ENCODE measurements at regions not wholly inside any gene's neighbourhood (a gene's known extent, or its start where the extent isn't known, plus 50 kb on each side); places are given as distances from the start of the nearest gene placed in this dataset.

DNA sequence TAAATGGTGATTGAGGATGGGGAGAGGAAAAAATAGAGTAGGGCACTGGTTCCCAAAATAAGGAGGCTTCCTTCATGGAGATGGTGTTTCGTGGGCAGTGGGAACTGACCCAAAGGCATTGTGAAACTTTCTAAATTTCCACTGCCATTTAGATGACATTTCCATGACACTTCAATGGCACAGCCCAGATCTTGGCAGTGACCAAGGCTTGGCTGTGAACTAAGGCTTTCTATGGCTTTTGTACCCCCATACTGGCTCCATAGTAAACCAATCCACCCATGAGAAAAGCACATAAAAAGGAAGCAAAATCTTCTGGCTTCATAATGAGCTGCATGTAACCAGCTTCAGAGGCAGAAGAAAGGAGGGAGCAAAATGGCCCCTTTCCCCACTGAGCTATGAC lies 321.0 kb upstream of the TLE4 start:
- DNase-seq: no peak

DNA sequence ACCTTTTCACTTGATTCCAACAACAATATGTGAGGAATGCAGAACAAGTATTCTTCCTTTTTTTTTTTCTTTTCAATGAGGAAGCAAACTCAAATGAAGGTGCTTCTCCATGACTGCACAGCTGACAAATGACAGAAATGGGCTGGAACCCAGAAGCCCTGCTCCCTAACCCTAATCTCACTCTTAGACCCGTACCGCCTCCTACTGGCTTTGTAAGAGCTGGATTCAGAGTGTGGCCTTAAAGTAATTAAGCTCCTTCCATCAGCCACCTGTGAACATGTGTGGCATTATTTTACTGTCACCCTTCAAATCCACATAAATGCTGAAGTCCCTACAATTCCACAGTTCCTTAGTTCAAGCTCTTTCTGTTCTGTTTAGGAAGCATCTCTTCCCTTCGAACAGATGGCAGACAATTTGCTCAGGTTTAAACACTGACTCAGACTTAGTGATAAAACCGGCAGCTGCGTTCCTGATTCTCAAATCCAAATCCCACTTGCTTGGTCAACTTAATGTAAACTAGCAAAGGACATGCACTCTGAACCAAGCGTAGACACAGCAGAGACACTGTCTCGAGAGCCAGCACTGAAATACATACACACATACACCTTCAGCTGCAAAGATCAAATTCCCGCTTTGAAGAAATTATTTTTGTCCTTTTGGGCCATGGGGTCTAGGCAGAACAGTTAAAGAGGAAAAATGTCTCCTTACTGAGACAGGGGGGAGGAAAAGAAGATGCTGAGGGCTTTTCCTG lies 316.7 kb upstream of the TLE4 start:
- DNase-seq: no peak

DNA sequence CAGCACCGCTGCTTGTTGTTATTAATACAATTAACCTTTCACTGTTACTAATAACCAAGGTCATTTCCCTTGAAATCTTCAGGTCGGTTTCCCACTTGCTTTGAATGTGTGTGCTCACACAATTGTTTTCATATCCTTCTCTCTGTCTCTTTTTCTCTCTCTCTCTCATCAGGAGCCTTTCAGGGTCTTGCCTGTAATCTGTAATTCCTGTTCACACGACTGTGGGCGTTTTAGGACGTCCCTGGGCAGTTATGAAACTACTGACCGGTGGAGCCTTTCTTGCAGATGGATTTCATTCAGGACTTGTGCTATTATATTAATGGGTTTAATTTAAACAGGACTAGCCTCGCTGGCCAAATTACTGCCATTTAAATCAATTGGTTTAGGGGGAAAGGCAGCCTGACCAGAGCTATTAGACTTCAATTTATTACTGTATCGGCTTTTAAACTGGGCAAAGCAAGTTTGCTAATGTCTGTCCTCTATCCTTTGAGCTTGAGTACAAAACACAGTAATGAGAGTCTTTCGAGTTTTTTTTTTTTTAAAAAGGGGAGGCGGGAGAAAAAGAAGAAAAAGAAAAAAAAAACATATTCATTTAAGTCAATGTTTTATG lies 316.0 kb upstream of the TLE4 start:
- DNase-seq: no peak

DNA sequence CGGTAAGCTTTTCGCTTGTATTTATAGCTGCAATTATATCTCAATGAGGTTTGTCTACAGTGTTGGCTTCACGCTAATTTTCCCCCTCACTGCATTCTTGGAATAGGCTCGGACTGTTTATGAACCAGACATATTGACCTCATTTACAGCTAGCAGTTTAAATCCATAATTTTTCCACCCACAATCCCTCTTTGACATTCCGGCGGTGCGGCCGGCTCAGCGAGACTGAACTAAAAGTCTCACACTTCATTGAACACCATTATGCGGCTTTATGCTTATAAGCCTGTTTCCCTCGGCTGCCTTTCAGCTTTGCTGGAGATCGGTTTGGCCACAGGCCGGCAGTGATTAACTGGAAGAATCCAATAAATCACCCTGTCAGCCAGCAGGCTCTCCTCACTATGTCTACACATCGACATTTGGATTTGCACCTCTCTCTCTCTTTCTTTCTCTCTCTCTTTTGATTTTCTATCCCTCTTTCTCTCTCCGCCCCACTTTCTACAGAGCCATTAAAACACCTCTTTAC lies 315.0 kb upstream of the TLE4 start:
- peak; percentile 32 for DNase-seq

DNA sequence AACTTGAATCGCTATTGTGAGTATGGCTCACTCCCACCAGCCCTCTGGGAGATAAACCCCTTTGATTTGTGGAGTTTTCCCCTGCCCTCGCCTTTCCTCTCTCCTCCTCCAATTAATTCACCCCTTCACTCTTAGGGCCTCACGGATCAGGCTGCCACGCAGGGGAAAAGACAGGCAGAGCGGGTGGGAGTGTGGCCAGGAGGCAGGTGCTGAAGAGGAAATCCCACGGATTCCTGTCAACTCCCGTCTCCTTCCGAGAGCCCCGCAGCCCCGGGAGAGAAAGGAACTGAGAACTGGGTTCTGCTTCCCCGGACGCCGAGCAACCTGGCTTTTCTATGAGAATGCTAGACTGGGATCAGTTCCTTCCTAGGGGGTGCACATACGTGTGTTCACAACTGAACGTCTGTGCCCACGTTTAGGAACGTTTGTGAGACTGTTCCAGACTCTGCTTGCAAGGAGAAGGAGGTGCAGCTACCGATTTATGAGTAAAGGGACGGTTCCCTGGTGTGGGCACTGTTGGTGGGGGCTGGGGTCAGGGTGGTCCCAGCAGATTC lies 314.5 kb upstream of the TLE4 start:
- DNase-seq: no peak

DNA sequence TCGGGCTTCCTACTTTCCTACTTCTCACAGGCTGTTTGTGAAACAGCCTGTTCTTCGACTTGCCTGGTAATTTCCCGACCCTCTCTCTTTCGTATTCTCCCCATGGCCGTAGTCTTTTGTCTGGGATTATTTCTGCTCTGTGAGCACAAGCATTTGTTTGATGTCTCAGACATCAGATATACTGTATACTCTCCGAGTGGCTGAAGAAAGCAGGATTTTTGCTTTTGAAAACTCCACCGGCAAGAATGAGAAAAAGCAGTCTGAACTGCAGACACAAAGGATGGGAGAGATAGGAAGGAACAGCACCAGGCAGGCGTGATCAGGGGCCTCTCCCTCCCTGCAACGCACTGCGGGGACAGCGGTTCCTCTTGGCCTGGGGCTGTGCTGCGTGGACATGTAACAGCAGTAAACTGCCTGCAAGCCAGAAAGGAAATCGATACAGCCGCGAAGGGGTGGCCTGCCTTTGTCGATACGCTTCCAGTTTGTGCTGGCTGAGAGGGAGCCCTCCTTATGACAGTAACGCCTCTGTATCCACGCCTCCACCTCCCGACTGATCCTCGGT lies 313.9 kb upstream of the TLE4 start:
- DNase-seq: no peak

DNA sequence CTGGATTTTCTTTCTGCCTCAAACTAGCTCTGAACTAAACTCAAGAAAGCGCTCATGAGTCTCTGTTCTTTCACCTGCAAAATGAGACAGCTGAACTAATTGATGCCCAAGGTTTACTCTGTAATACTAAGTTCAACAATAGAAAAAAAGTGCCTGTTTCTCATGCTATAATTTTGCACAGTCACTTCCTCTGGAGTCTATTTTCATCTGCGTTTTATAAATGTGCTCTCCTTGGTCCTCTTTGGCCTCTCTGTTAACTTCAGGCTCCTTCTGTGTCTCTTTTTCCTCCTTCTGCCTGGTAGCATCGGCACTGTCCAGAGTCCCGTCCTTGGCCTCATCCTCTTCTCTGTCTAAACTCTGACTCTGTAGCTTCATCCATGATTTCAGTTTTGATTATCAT lies 311.9 kb upstream of the TLE4 start:
- DNase-seq: no peak

DNA sequence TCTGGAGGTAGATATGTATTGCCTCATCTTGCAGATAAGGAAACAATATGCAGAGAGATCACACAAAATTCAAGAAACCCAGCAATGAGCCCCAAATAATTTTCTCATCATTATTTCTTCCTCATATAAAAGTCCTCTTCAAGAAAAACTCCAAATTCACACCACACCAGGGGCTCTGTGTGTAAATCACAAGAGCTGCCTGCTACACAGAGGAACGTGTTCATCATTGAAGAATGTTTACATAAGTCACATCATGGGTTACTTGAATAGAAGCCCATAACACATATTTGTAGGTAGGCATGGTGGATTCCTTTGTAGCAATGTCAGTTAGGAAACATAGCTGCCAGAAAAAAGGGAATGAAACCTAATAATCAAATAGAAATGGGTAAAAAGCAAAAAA lies 308.1 kb upstream of the TLE4 start:
- DNase-seq: no peak

DNA sequence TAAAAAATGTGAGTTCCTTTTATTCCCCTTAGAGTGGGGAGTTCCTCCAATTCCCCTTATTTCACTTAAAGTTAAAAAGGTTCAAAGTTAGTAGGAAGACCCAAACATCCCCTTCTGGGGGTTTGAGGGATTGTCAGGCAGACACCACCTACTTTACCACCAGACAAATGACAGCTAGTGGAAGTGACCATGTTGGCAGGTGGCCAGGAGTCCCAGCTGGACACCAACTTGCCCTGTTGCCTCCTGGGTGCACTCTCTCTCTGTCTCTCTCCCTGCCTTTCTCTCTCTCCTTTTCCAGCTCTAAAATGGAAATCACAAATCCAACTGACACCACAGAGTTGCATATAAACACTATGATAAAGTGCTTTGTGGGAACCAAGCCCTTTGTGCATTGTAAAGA lies 307.7 kb upstream of the TLE4 start:
- DNase-seq: peak; percentile 51

DNA sequence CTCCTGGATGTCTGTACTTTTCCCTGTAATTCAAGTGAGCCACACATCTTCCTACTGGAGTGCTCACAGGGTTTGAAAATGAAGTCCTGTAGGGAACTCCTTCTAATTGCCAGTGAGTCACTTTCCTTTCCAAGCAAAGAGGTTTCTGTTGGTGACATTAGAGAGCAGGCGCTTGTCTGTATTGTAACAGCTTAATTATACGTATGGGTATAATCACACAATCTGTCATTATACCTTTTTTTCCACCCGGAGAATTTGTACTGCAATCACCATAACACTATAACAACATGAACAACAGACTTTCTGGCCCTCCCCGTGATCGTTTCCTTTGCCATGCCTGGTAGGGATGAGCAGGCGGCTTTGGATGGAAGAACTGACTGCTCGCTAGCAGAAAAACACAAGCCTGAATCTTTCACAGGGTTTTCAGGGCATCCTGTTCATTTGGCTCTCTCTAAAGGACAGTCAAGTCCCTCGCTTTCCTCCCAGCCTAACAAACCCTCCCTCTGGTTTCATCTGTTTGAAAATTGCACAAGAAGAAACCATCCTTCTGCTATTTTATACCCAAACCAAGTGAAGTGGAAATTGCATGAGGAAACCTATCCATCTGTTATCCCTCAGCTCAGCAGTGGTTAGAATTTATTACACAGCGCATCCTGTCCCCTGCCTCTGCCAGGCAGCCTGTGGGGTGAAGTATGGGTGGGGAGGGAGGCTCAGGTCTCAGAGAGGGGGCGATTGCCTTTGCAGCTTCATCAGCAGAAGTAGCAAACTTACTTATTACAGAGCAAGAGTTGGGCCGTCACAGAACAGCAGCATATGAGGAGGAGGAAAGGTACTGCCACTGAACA lies 307.0 kb upstream of the TLE4 start:
- peak; percentile 18 for DNase-seq

DNA sequence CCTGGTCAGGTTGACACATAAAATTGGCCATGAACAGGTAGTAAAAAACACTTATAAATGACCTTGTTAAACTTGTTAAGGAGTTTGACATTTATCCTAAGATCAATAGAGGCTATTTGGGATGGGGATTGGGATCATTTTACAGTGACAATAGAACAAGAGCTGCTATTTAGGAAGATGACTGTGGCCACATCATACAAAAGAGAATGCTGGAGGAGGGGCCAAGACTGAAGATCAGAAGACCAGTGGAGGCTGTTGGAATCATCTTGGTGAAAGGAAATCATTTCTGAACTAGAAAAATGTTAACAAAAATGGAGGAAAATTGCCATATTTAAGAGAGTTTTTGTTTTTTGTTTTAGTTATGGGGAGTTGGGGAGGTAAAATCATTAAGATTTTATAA lies 304.8 kb upstream of the TLE4 start:
- DNase-seq: no peak

DNA sequence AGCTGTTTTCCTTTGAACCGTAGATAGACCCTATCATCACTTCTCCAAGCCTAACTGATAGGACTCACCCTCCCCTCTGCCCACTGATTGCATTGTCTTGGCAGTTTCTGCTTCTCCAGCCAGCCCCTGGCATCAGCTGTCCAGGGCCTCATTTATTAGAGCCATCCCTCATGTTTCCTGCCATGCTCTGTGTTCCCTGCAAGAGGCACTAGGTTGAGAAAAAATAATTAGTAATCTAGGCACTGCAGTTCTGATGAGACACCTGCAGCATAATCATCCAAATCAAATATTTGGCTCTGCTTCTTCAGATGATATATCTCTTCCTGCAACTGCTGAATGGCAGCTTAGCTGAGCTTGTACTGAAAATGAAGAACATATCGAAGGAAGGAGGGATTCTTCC lies 303.0 kb upstream of the TLE4 start:
- DNase-seq: no peak

DNA sequence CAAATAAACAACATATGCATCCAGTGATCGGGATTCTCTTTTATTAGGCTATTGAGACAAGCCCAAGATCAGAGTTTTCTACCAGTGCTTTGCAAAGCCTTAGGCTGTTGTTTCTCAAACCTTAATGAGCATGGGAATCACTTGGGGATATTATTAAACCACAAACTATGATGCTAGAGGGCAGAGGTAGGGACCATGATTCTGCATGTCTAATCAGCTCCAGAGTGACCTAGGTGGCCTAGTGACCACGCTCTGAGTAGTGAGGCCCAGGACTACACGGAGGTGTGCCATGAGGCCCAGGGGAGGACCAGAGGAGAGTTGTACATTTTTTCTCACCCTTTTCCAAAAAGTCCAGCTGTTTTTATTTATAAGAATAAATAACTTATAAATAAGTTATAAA lies 298.5 kb upstream of the TLE4 start:
- no peak for DNase-seq

DNA sequence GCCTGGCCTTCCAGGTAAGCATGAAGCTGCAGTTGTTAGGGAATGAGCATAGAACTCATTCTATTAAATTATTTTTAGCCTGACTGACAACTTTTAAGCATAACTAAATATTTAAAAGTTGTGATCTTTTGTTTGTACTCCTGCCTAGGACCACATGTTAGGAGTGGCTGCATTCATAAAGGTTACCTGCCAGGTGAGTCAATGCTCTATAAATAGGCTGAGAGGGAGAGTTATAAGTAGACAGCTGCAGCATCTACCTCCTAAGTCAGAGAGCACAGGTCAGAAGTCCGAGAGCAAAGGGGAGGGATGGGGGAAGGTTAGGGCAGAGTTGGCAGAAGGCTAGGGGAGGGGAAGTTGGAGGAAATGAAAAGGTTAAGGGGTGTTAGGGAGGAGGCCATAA lies 292.4 kb upstream of the TLE4 start:
- no peak for DNase-seq

DNA sequence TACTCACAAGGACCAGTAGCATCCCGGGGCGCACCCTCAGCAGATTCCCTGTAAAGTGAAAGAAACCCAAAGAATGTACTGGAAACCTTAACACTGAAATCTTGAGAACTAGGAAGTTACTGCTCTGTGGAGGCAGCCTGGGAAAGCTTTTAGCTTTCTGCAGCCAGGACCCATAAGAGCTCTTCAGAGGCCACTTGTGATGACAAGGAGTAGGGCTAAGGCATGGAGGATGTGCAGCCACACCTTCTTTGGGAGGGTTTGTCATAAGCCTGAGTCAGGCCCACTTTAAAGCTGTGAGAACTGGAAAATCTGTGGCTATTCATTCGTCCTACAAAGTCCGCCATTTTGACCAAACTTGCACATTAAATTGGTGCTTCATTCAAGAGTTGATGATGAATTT lies 291.1 kb upstream of the TLE4 start:
- no peak for DNase-seq

DNA sequence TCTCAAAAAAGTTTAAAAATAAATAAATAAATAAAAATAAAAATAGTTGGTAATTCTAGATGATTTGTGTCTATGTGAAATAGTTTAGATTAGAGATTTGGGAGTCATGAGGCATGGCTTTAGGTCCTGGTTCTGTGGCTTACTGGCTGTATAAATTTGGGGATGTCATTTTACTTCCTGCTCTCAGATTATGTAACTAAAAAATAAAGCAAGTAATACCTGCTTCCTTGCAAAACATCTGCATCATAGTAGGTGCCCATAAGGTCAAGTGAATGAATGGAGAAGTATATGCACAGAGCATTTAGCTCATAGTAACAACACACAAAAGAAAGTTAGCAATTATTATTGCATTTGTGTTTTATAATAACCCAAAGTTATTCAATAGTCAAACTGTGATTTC lies 287.7 kb upstream of the TLE4 start:
- no peak for DNase-seq

DNA sequence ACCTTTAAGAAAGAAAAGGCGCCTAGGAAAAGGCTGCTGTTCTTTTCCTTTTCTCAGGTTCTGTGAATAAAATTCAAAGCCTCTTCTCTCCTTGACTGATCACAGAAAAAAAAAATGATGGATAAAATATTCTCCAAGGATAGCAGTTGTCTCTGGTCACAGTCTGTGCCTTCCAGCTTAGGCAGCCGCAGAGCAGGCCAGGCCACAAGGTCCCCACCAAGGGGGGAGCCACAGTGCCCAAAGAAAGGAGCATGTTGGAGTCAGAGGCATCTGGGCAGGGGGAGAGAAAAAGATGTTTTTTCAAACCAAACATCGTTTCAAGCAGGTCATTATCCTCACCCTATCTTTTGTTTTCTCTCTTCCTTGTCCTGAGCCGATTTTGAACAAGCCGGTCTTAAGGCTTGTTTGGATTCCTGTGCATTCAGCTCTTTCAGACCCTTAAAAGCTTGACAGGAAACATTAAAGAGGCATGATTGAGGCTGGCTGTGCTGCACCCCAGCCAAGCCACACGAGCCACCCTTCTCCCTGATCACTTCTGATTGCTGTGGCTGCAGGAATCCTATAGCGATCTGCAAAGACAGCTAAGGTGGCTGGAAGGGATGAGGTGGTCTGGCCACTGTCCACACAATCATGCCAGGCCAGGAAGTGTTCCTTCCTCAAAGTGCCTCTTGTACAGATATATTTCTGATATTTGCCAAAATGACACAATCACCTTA lies 284.6 kb upstream of the TLE4 start:
- no peak for DNase-seq

DNA sequence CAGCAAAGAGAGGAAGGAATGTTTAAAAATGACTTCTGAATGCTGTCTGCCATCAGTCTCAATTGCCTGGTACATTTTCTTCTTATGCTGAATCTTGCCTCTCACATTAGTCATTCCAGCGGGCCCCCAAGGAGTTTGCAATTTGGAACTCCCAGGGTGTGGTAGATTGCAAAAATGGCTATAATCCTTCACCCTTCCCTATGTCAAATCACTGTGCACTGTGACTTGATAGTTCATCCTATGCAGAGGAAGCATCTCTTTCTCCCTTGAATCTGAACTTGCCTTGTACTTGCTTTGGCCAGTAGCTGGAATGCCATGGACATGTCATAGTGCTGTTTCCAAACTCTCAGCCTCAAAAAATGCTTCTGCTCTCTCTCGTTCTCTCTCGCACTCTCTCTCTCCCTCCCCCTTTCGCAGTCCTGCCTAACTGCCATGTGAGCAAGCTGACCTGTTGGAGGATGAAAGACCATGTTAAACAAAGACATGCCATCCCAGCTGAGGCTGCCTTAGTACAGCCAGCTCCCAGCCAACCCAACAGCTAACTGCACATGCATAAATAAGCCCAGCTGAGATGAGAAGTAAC lies 284.0 kb upstream of the TLE4 start:
- DNase-seq: no peak

DNA sequence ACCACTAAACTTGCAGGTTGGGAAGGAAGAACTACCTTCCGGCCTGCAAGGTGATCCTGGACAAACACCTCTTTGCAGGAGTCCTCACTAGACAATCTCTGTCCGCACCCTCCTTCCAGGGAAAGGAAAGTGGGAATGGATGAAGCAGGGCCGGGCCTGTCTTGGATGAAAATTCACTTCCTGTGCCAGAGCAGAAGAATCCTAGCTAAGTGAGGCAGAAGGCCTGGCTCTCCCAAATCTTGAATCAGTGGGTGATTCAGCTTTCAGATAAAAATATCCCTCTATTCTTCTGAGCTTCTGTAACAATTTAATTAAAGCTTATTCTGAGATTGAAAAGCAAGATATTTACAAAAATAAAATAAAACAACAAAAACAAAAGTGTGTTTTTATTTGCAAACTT lies 281.9 kb upstream of the TLE4 start:
- no peak for DNase-seq

DNA sequence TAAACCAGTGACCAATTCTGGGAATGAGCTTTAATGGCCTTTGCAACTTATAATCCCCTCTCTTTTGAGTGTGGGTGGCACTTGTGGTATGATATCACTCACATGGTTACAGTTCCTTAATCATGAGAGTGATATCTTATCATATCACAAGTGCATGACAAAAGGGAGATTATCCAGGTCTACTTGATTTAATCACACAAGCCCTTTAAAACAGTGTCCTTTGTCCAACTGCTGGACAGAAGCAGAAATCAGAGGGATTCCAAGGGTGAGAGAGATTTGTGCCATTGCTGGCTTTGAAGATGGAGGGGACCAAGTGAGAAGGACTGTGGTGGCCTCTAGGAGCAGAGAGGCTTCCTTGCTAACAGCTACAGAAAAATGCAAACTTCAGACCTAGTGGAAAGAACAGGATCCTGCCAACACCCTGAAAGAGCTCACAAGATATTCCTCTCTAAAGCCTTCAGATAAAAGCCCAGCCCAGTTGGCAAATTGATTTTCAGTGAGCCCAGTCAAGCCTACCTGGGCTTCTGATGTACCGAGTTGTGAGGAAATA lies 279.0 kb upstream of the TLE4 start:
- no peak for DNase-seq

DNA sequence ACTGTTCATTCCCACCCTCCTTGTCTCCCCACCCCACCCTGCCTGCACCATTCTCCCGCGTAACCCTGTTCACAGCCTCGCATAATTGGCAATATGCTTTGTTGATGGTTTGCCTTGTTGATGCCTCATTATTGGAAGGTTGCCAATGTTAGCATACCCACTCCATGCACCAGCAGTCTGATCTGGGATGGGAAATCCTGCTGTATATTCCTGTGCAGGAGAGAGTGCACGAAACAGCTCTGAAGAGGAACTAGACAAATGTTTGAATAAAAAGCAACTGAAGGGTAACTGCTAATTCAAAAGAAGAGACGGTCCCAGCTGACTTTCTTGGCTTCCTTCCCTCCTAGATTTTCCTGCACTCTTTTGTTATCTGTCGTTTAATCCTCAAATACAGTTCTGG lies 271.7 kb upstream of the TLE4 start:
- peak; percentile 67 for DNase-seq

DNA sequence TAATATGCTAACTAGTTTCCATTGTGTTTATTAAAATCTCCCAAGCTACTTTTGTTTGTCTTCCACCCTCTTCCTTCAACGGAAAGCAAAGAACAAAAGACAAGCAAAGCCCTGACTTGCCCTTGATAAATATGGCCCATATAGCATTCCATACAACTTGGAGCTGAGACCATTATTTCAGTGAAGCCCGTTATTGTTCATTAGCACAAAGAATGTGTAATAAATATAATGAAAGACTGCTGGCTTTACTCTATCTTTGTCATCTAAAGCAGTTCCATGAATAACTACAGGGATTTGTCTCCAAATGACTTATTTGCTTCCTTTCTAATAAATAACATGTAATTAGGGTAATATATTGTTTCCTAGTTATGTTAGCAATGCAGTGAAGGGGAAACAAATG lies 270.7 kb upstream of the TLE4 start:
- no peak for DNase-seq

All from NCI-H774 (cell line).